SK-N-SH treated with all-trans-retinoic acid at 6 μM for 48 hours (cell line): ENCODE measurements at regions not wholly inside any gene's neighbourhood (a gene's known extent, or its start where the extent isn't known, plus 50 kb on each side); places are given as distances from the start of the nearest gene placed in this dataset.

Experiments used
- BACH2 ChIP-seq: fragments of 250-450 bp; sonication (Bioruptor Pico); IDR thresholded peaks from 2 replicates; pipeline ENCODE4 v1.9.0; 2021; ENCODE audit warnings: mild to moderate bottlenecking, borderline replicate concordance
- TOX ChIP-seq: fragments of 250-450 bp; sonication (Bioruptor Pico); IDR thresholded peaks from 2 replicates; pipeline ENCODE4 v1.8.0; 2021; ENCODE audit warnings: mild to moderate bottlenecking, moderate library complexity, borderline replicate concordance

- no peak for TF ChIP-seq BACH2
- no peak for TF ChIP-seq TOX (CRISPR knock-in tag)
Observed at GRCh38 chr2:21822505-21822904, 698.7 kb downstream of the TDRD15 start.
